MCF 10A (cell line): ENCODE measurements at regions not wholly inside any gene's neighbourhood (a gene's known extent, or its start where the extent isn't known, plus 50 kb on each side); places are given as distances from the start of the nearest gene placed in this dataset.

Source experiments
- BruUV-seq: library from RNA; stranded (reverse); fragments of 400-500 nt; replicated peaks from 2 replicates; lab custom pipeline; 2021; lab: Mats Ljungman, UMichigan
- CTCF ChIA-PET: fragments of 300-600 bp; sonication (Branson Sonifier 250); formaldehyde crosslinking; extraction: SDS; loops from one replicate; lab custom pipeline; 2021; ENCODE audit warnings: antibody characterized with exemption, inconsistent platforms; lab: Yijun Ruan, JAX
- POLR2A ChIA-PET: fragments of 300-600, 350-650 bp; sonication (Branson Sonifier 250); formaldehyde crosslinking; extraction: SDS; loops from one replicate; lab custom pipeline; 2020; ENCODE audit warnings: antibody characterized with exemption, inconsistent platforms; lab: Yijun Ruan, JAX
- DNase-seq: peaks from one replicate; pipeline ENCODE4 v3.0.0-alpha.2; 2018; ENCODE audit not compliant: unreplicated experiment
- H3K27ac Mint-ChIP-seq: one replicate; pipeline ENCODE4 v1.8.0; 2022; ENCODE audit warnings: mild to moderate bottlenecking, low read depth, mixed read lengths; ENCODE audit not compliant: unreplicated experiment
- H3K27me3 Mint-ChIP-seq: one replicate; pipeline ENCODE4 v1.8.0; 2022; ENCODE audit warnings: mixed read lengths; ENCODE audit not compliant: insufficient read depth, unreplicated experiment
- H3K36me3 Mint-ChIP-seq: one replicate; pipeline ENCODE4 v1.8.0; 2022; ENCODE audit warnings: mild to moderate bottlenecking, moderate library complexity, mixed read lengths; ENCODE audit not compliant: insufficient read depth, unreplicated experiment
- H3K4me1 Mint-ChIP-seq: one replicate; pipeline ENCODE4 v1.8.0; 2022; ENCODE audit warnings: mixed read lengths; ENCODE audit not compliant: insufficient read depth, unreplicated experiment
- H3K4me3 Mint-ChIP-seq: one replicate; pipeline ENCODE4 v1.8.0; 2022; ENCODE audit warnings: mild to moderate bottlenecking, moderate library complexity, mixed read lengths; ENCODE audit not compliant: unreplicated experiment
- H3K9me3 Mint-ChIP-seq: one replicate; pipeline ENCODE4 v1.8.0; 2022; ENCODE audit warnings: mixed read lengths; ENCODE audit not compliant: unreplicated experiment
- CTCF ChIP-seq: fragments of 200-600 bp; IDR thresholded peaks from one replicate; pipeline ENCODE4 v1.8.0; 2022; ENCODE audit warnings: antibody characterized with exemption, mild to moderate bottlenecking; ENCODE audit not compliant: unreplicated experiment
- intact Hi-C: fragments of 100-400 bp; cut with micrococcal nuclease; formaldehyde crosslinking; loops from 2 replicates; pipeline ENCODE4 v1.14.1; 2022

GRCh38 chr2:152924219-152924618 lies 205.8 kb downstream of the ARL6IP6 start:
- Mint-ChIP-seq H3K27me3 (no peaks in the 10 kb centered on the region), H3K4me1 (peaks cover 32% of the 10 kb centered on the region), H3K36me3 (no peaks in the 10 kb centered on the region), H3K4me3 (peak overlapping the region; percentile 1), H3K27ac (no peak overlapping the region), H3K9me3 (no peaks in the 10 kb centered on the region)
- POLR2A ChIA-PET, result interaction anchor here (1.0 kb wide), 1 partner anchor 69 kb away, joined by 3 read pairs; no protein-coding TSS in a partner anchor
- DNase-seq, result no peak
- intact Hi-C loops, result loop anchor here (2.0 to 10.0 kb wide), 9 partner anchors 63 to 1451 kb away; partner anchors contain the start of genes ARL6IP6, PRPF40A, RPRM and STAM2
- TF ChIP-seq CTCF, result no peak
- no TSS peak for BruUV-seq
- CTCF ChIA-PET, result interaction anchor here (0.6 to 1.8 kb wide), 7 partner anchors 17 to 964 kb away, joined by 3 to 4 read pairs (median 3); no protein-coding TSS in a partner anchor

GRCh38 chr2:152920846-152921245 lies 202.4 kb downstream of the ARL6IP6 start:
- no peak for TF ChIP-seq CTCF
- CTCF ChIA-PET, result interaction anchor here (0.5 to 2.3 kb wide), 5 partner anchors 58 to 559 kb away, joined by 3 to 17 read pairs (median 5); no protein-coding TSS in a partner anchor
- Mint-ChIP-seq H3K9me3 (no peaks in the 10 kb centered on the region), H3K4me1 (peaks cover 27% of the 10 kb centered on the region), H3K27me3 (no peaks in the 10 kb centered on the region), H3K27ac (peak overlapping the region; percentile 73), H3K4me3 (no peak overlapping the region), H3K36me3 (no peaks in the 10 kb centered on the region)
- intact Hi-C loops, result loop anchor here (5.0 to 10.0 kb wide), 7 partner anchors 136 to 1454 kb away; partner anchors contain the start of genes ARL6IP6, PRPF40A and STAM2
- no TSS peak for BruUV-seq
- peak; percentile 69 for DNase-seq
- POLR2A ChIA-PET, result no interaction called here

- no peaks in the 10 kb centered on the region for H3K27me3 Mint-ChIP-seq
- DNase-seq, result no peak
- ChIA-PET CTCF (interaction anchor here (0.7 kb wide), 1 partner anchor 164 kb away, joined by 3 read pairs; no protein-coding TSS in a partner anchor), POLR2A (no interaction called here)
- H3K9me3 Mint-ChIP-seq, result no peaks in the 10 kb centered on the region
- no peak for TF ChIP-seq CTCF
- no peak overlapping the region for H3K4me3 Mint-ChIP-seq
- H3K27ac Mint-ChIP-seq, result no peak overlapping the region
- BruUV-seq, result no TSS peak
- intact Hi-C loops, result no loop called here
- H3K4me1 Mint-ChIP-seq, result no peaks in the 10 kb centered on the region
- no peaks in the 10 kb centered on the region for H3K36me3 Mint-ChIP-seq
Measured at GRCh38 chr2:152910970-152911369, 192.6 kb downstream of the ARL6IP6 start.

- ChIA-PET CTCF (interaction anchor here (0.6 to 1.4 kb wide), 3 partner anchors 11 to 19 kb away, joined by 3 to 4 read pairs (median 3); no protein-coding TSS in a partner anchor), POLR2A (no interaction called here)
- DNase-seq, result peak; percentile 16
- Mint-ChIP-seq H3K4me3 (no peak overlapping the region), H3K27me3 (peaks cover 11% of the 10 kb centered on the region), H3K27ac (no peak overlapping the region), H3K9me3 (no peaks in the 10 kb centered on the region), H3K36me3 (no peaks in the 10 kb centered on the region), H3K4me1 (no peaks in the 10 kb centered on the region)
- TF ChIP-seq CTCF, result no peak
- intact Hi-C loops, result no loop called here
- BruUV-seq, result no TSS peak
Measured at GRCh38 chr2:152907046-152907445, 188.6 kb downstream of the ARL6IP6 start.
